Activated CD4-positive, alpha-beta T cell treated with anti-CD3 and anti-CD28 coated beads, Interleukin-2, Interleukin-6, amounts not matched to agents 100 ng/mL and 50 ng/mL, durations not matched to agents 16 hours and 8 hours (primary cell): ENCODE measurements at regions not wholly inside any gene's neighbourhood (a gene's known extent, or its start where the extent isn't known, plus 50 kb on each side); places are given as distances from the start of the nearest gene placed in this dataset.
"Not testable (repeated sequence)": the region's sequence is repeated elsewhere in the genome, so short reads cannot be mapped to it uniquely, and the experiment has no call there.

Experiments used
- DNase-seq: peaks from one replicate; pipeline ENCODE4 v3.0.0-alpha.2; 2020

GRCh38 chr4:136001791-136002190, 1530.5 kb downstream of the PCDH18 start:
- no peak for DNase-seq

GRCh38 chr4:136000246-136000645, 1532.0 kb downstream of the PCDH18 start:
- DNase-seq, result no peak

GRCh38 chr4:135994360-135994759, 1537.9 kb downstream of the PCDH18 start:
- DNase-seq, result no peak

GRCh38 chr4:135976860-135977259, 1555.4 kb downstream of the PCDH18 start:
- DNase-seq, result no peak

- no peak for DNase-seq
Measured at GRCh38 chr4:135966936-135967335, 1565.4 kb downstream of the PCDH18 start.

GRCh38 chr4:135963009-135963408, 1569.3 kb downstream of the PCDH18 start:
- no peak for DNase-seq

GRCh38 chr4:135949931-135950330, 1582.4 kb downstream of the PCDH18 start:
- DNase-seq, result no peak

- no peak for DNase-seq
Measured at GRCh38 chr4:135948797-135949196, 1583.5 kb downstream of the PCDH18 start.

- no peak for DNase-seq
Measured at GRCh38 chr4:135941671-135942070, 1590.6 kb downstream of the PCDH18 start.

GRCh38 chr4:135934026-135934425, 1598.3 kb downstream of the PCDH18 start:
- DNase-seq, result no peak

- DNase-seq, result no peak
Measured at GRCh38 chr4:135927651-135928050, 1604.6 kb downstream of the PCDH18 start.

GRCh38 chr4:135921081-135921480, 1611.2 kb downstream of the PCDH18 start:
- DNase-seq, result no peak

GRCh38 chr4:135917011-135917410, 1615.3 kb downstream of the PCDH18 start:
- DNase-seq, result no peak

- DNase-seq, result no peak
Measured at GRCh38 chr4:135900956-135901355, 1631.3 kb downstream of the PCDH18 start.

GRCh38 chr4:135864304-135864703, 1662.7 kb upstream of the PABPC4L start:
- DNase-seq, result not testable (repeated sequence)

GRCh38 chr4:135840781-135841180, 1639.2 kb upstream of the PABPC4L start:
- no peak for DNase-seq

GRCh38 chr4:135839712-135840111, 1638.1 kb upstream of the PABPC4L start:
- no peak for DNase-seq

GRCh38 chr4:135838889-135839288, 1637.3 kb upstream of the PABPC4L start:
- no peak for DNase-seq

- DNase-seq, result no peak
Measured at GRCh38 chr4:135834471-135834870, 1632.9 kb upstream of the PABPC4L start.

GRCh38 chr4:135833529-135833928, 1631.9 kb upstream of the PABPC4L start:
- DNase-seq, result no peak

GRCh38 chr4:135824759-135825296, 1623.2 kb upstream of the PABPC4L start:
- DNase-seq, result no peak

GRCh38 chr4:135804785-135805184, 1603.2 kb upstream of the PABPC4L start:
- no peak for DNase-seq

- DNase-seq, result no peak
Measured at GRCh38 chr4:135777361-135777760, 1575.8 kb upstream of the PABPC4L start.

- DNase-seq, result no peak
Measured at GRCh38 chr4:135775909-135776308, 1574.3 kb upstream of the PABPC4L start.

- no peak for DNase-seq
Measured at GRCh38 chr4:135770505-135770904, 1568.9 kb upstream of the PABPC4L start.

- DNase-seq, result no peak
Measured at GRCh38 chr4:135744928-135745327, 1543.3 kb upstream of the PABPC4L start.
